ENCODE measurements at regions not wholly inside any gene's neighbourhood (a gene's known extent, or its start where the extent isn't known, plus 50 kb on each side); places are given as distances from the start of the nearest gene placed in this dataset.

DNA sequence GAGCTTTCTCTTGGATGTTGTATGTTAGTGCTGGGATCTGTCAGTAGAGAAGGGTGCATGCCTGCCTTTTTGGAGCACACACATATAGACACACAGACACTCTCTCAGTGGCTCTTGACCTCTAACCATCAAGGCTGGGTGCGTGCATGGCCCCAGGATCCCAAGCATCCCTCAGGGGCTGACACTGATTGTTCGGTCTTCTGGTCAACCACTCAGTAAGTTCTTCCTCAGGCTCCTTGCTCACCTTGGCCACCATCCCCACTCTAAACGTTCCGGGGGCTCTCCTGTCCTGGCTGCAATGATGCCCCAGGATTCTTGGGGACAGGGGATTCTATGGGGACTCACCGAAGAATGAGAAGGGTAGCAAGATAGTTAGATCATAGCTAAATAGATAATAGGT, 179.6 kb downstream of the SHOX start:
- TF ChIP-seq HDAC2 (IDR thresholded peaks at IDR 0.05) (no peak), BHLHE40 (IDR thresholded peaks at IDR 0.05; ENCODE audit: low read depth, low read length) (no peak), TFCP2L1 (CRISPR knock-in tag; IDR thresholded peaks at IDR 0.05) (no peak), KDM5A (IDR thresholded peaks at IDR 0.05) (no peak)
- Histone ChIP-seq H3K4me3 (no peak overlapping the region), H3K27ac (no peak overlapping the region), H3K9me3 (no peaks in the 10 kb centered on the region; the same call in 2 of the 3 replicates), H3K4me1 (no peaks in the 10 kb centered on the region), H3K4me2 (no peak overlapping the region)
- FAIRE-seq, result no peak
- ChIA-PET POLR2A (no interaction called here), CTCF (no interaction called here)
- WGBS (ENCODE audit: missing lambda C conversion rate), result 15% methylated on average over 5 of the region's 5 CpGs
- no peak for DNase-seq (ENCODE audit: low read depth in 1 of 2, low spot score in 1 of 2)
- no peak for ATAC-seq

- ChIA-PET CTCF (no interaction called here), POLR2A (no interaction called here)
- Histone ChIP-seq H3K4me3 (no peak overlapping the region), H3K27ac (no peak overlapping the region), H3K4me1 (no peaks in the 10 kb centered on the region), H3K9me3 (no peaks in the 10 kb centered on the region; the same call in 2 of the 3 replicates), H3K4me2 (no peak overlapping the region)
- WGBS (ENCODE audit: missing lambda C conversion rate), result 36% methylated on average over 11 of the region's 11 CpGs
- TF ChIP-seq POLR2AphosphoS2 (conservative IDR thresholded peaks at IDR 0.05; ENCODE audit: low read length) (no peak), NPAS2 (CRISPR knock-in tag; IDR thresholded peaks at IDR 0.05; ENCODE audit: borderline replicate concordance) (no peak), GATA3 (IDR thresholded peaks at IDR 0.05; ENCODE audit: borderline replicate concordance) (no peak), FOSB (CRISPR knock-in tag; IDR thresholded peaks at IDR 0.05) (no peak), SREBF2 (IDR thresholded peaks at IDR 0.05) (no peak), EHMT2 (IDR thresholded peaks at IDR 0.05; ENCODE audit: low read depth) (no peak), RCOR1 (IDR thresholded peaks at IDR 0.05; ENCODE audit: low read depth, low read length) (no peak)
- ATAC-seq (no peak), FAIRE-seq (no peak), DNase-seq (ENCODE audit: low read depth in 1 of 2, low spot score in 1 of 2) (no peak)
These were observed 178.5 kb downstream of the SHOX start for GRCh38 chrX:809081-809480.

- Histone ChIP-seq H3K4me2 (no peak overlapping the region), H3K27ac (no peak overlapping the region), H3K9me3 (no peaks in the 10 kb centered on the region; the same call in 2 of the 3 replicates), H3K4me1 (no peaks in the 10 kb centered on the region), H3K4me3 (no peak overlapping the region)
- FAIRE-seq, result no peak
- DNase-seq (ENCODE audit: low read depth in 1 of 2, low spot score in 1 of 2), result no peak
- 67% methylated on average over 8 of the region's 8 CpGs for WGBS (ENCODE audit: missing lambda C conversion rate)
- no peak for ATAC-seq
- ChIA-PET POLR2A (no interaction called here), CTCF (no interaction called here)
- TF ChIP-seq RFX5 (IDR thresholded peaks at IDR 0.05) (no peak), CBX8 (IDR thresholded peaks at IDR 0.05) (no peak), ZNF302 (CRISPR knock-in tag; IDR thresholded peaks at IDR 0.05) (no peak), RCOR1 (IDR thresholded peaks at IDR 0.05; ENCODE audit: low read depth, low read length) (no peak), NR3C1 (IDR thresholded peaks at IDR 0.05) (no peak), POLR2A (IDR thresholded peaks at IDR 0.05; ENCODE audit: low read length) (no peak), JUNB (IDR thresholded peaks at IDR 0.05) (no peak)
These were observed 176.0 kb downstream of the SHOX start for GRCh38 chrX:806586-806985.

DNA sequence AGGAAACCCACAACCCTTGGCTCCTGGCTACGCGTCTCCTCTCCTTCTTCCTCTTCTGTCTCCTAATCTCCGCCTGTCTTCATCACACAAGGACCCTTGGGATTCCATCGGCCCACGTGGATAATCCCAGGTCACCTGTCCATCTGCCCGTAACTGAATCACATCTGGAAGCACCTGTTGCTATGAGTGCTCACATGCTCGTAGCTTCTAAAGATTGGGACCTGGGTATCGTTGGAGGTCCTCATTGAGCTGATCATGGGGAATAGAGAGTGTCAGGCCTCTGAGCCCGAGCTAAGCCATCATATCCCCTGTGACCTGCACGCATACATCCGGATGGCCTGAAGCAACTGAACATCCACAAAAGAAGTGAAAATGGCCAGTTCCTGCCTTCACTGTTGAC, 175.4 kb downstream of the SHOX start:
- ChIA-PET CTCF (no interaction called here), POLR2A (no interaction called here)
- ATAC-seq (no peak), DNase-seq (ENCODE audit: low read depth in 1 of 2, low spot score in 1 of 2) (no peak), FAIRE-seq (no peak)
- 56% methylated on average over 11 of the region's 11 CpGs for WGBS (ENCODE audit: missing lambda C conversion rate)
- TF ChIP-seq KDM5A (IDR thresholded peaks at IDR 0.05) (no peak), RARB (CRISPR knock-in tag; IDR thresholded peaks at IDR 0.05) (no peak), HOXB5 (CRISPR knock-in tag; IDR thresholded peaks at IDR 0.05) (no peak), TP53 (CRISPR knock-in tag; IDR thresholded peaks at IDR 0.05) (no peak), PBX3 (IDR thresholded peaks at IDR 0.05) (no peak), JUNB (IDR thresholded peaks at IDR 0.05) (no peak), MAZ (IDR thresholded peaks at IDR 0.05; ENCODE audit: borderline replicate concordance, low read depth, low read length) (no peak), RNF2 (IDR thresholded peaks at IDR 0.05; ENCODE audit: borderline replicate concordance, low read depth) (no peak), USF2 (IDR thresholded peaks at IDR 0.05) (no peak), POLR2AphosphoS2 (conservative IDR thresholded peaks at IDR 0.05; ENCODE audit: low read length) (no peak), SMC3 (IDR thresholded peaks at IDR 0.05) (no peak), EP300 (IDR thresholded peaks at IDR 0.05) (no peak)
- TF ChIP-seq, protein P1, sequence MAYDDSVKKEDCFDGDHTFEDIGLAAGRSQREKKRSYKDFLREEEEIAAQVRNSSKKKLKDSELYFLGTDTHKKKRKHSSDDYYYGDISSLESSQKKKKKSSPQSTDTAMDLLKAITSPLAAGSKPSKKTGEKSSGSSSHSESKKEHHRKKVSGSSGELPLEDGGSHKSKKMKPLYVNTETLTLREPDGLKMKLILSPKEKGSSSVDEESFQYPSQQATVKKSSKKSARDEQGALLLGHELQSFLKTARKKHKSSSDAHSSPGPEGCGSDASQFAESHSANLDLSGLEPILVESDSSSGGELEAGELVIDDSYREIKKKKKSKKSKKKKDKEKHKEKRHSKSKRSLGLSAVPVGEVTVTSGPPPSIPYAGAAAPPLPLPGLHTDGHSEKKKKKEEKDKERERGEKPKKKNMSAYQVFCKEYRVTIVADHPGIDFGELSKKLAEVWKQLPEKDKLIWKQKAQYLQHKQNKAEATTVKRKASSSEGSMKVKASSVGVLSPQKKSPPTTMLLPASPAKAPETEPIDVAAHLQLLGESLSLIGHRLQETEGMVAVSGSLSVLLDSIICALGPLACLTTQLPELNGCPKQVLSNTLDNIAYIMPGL (CRISPR knock-in tag; IDR thresholded peaks at IDR 0.05; ENCODE audit: borderline replicate concordance), result no peak
- no peak overlapping the region for H3K4me2 ChIP-seq
- no peak overlapping the region for H3K27ac ChIP-seq
- no peaks in the 10 kb centered on the region; the same call in 2 of the 3 replicates for H3K9me3 ChIP-seq
- H3K4me1 ChIP-seq, result no peaks in the 10 kb centered on the region
- H3K4me3 ChIP-seq, result no peak overlapping the region
